HCT116 (cell line): ENCODE measurements at regions not wholly inside any gene's neighbourhood (a gene's known extent, or its start where the extent isn't known, plus 50 kb on each side); places are given as distances from the start of the nearest gene placed in this dataset.

Experiments
- ATAC-seq: fragments of 200-7000 bp; cut with Tn5 transposase; 2 replicates; pipeline ENCODE4 v1.9.1; 2020; ENCODE audit warnings: mild to moderate bottlenecking, moderate library complexity
- BruUV-seq: library from RNA; stranded (reverse); fragments of 400-500 nt; replicated peaks from 2 replicates; lab custom pipeline; 2021; lab: Mats Ljungman, UMichigan
- CTCF ChIA-PET: fragments of 300-600 bp; sonication (Branson Sonifier 250); formaldehyde crosslinking; loops from one replicate; lab custom pipeline; 2021; ENCODE audit warnings: antibody characterized with exemption; lab: Charles Lee
- POLR2A ChIA-PET: fragments of 300-600, 350-600 bp; sonication (Branson Sonifier 250); formaldehyde crosslinking; loops from one replicate; lab custom pipeline; 2021; ENCODE audit warnings: antibody characterized with exemption; lab: Charles Lee
- RAD21 ChIA-PET, 2 experiments: fragments of 300-600 bp; sonication (Branson Sonifier 250); formaldehyde crosslinking; loops; one replicate each; lab custom pipeline; 2023; ENCODE audit warnings: low total read pairs in 2 of 2; ENCODE audit not compliant: uncharacterized antibody in 2 of 2, unreplicated experiment in 2 of 2, low non-redundant PET in 1 of 2; lab: Charles Lee
- DNase-seq: peaks from one replicate; pipeline ENCODE4 v3.0.0-alpha.2; 2010; ENCODE audit warnings: low read depth, low spot score
- H2AFZ ChIP-seq: fragments of 200-600 bp; shearing (Covaris generic), sonication (generic); 2 replicates; pipeline ENCODE4 v1.6.1; 2017; ENCODE audit warnings: low read depth, mixed run types, mixed read lengths, antibody characterized with exemption, low read length; ENCODE audit not compliant: poor library complexity, severe bottlenecking
- H3K27ac ChIP-seq: 2 replicates; pipeline ENCODE4 v1.5.1; 2012; ENCODE audit warnings: low read depth, low read length
- H3K27me3 ChIP-seq: fragments of 200-600 bp; sonication (generic); 2 replicates; pipeline ENCODE4 v1.6.1; 2016; ENCODE audit warnings: mixed run types, low read length, mixed read lengths; ENCODE audit not compliant: insufficient read depth
- H3K36me3 ChIP-seq, 2 experiments: fragments of 200-500 bp in 1 of 2; fragments of 200-600 bp in 1 of 2; sonication (Bioruptor generic) in 1 of 2; sonication (generic) in 1 of 2; 2 replicates each; pipeline versions ENCODE4 v1.5.1 to v1.6.1; 2014 to 2016; ENCODE audit warnings: low read length in 2 of 2, inconsistent platforms in 1 of 2, mixed read lengths in 1 of 2, mixed run types in 1 of 2; ENCODE audit not compliant: insufficient read depth in 2 of 2, control insufficient read depth in 1 of 2
- H3K4me1 ChIP-seq, 2 experiments: fragments of 200-600 bp in 1 of 2; sonication (generic) in 1 of 2; 2 replicates each; pipeline versions ENCODE4 v1.5.1 to v1.6.1; 2012 to 2017; ENCODE audit warnings: low read length in 2 of 2, inconsistent platforms in 1 of 2, mild to moderate bottlenecking in 1 of 2, mixed read lengths in 1 of 2, mixed run types in 1 of 2, moderate library complexity in 1 of 2; ENCODE audit not compliant: insufficient read depth in 2 of 2, control insufficient read depth in 1 of 2
- H3K4me2 ChIP-seq: fragments of 200-600 bp; sonication (generic); 2 replicates; pipeline ENCODE4 v1.6.1; 2017; ENCODE audit warnings: mixed run types, low read length, mixed read lengths
- H3K4me3 ChIP-seq, 2 experiments: fragments of 200-600 bp in 1 of 2; sonication (generic) in 1 of 2; replicated peaks in 1 of 2; 2 replicates each; pipeline ENCODE4 v1.5.1; 2011 to 2016; ENCODE audit warnings: low read length in 2 of 2, control low read depth in 1 of 2, low read depth in 1 of 2, mild to moderate bottlenecking in 1 of 2, mixed read lengths in 1 of 2, mixed run types in 1 of 2
- H3K79me2 ChIP-seq: fragments of 200-600 bp; sonication (generic); 2 replicates; pipeline ENCODE4 v1.6.1; 2017; ENCODE audit warnings: mild to moderate bottlenecking, mixed run types, low read length, moderate library complexity, mixed read lengths; ENCODE audit not compliant: insufficient read depth
- H3K9ac ChIP-seq: fragments of 200-600 bp; sonication (generic); 2 replicates; pipeline ENCODE4 v1.6.1; 2016; ENCODE audit warnings: low read length, mixed read lengths
- H3K9me2 ChIP-seq: fragments of 200-600 bp; sonication (generic), shearing (Covaris generic); 2 replicates; pipeline ENCODE4 v1.6.1; 2017; ENCODE audit warnings: mixed run types, mild to moderate bottlenecking, moderate library complexity; ENCODE audit not compliant: insufficient read depth
- H3K9me3 ChIP-seq, 2 experiments: fragments of 200-500 bp in 1 of 2; fragments of 200-600 bp in 1 of 2; sonication (Bioruptor generic) in 1 of 2; sonication (generic) in 1 of 2; 2 replicates each; pipeline ENCODE4 v1.6.1; 2014 to 2017; ENCODE audit warnings: low read length in 2 of 2, mixed read lengths in 2 of 2, inconsistent platforms in 1 of 2, low read depth in 1 of 2, mild to moderate bottlenecking in 1 of 2, mixed run types in 1 of 2, moderate library complexity in 1 of 2; ENCODE audit not compliant: control insufficient read depth in 1 of 2, insufficient read depth in 1 of 2
- H4K20me1 ChIP-seq: fragments of 200-600 bp; sonication (generic), shearing (Covaris generic); 2 replicates; pipeline ENCODE4 v1.6.1; 2017; ENCODE audit warnings: mixed run types, mild to moderate bottlenecking, moderate library complexity; ENCODE audit not compliant: insufficient read depth
- CBX3 ChIP-seq: IDR thresholded peaks from 2 replicates; pipeline ENCODE4 v1.6.1; 2012; ENCODE audit warnings: low read depth
- CEBPB ChIP-seq: IDR thresholded peaks from 2 replicates; pipeline ENCODE4 v1.6.1; 2012; ENCODE audit warnings: low read depth
- EGR1 ChIP-seq: IDR thresholded peaks from 2 replicates; pipeline ENCODE4 v1.6.1; 2012; ENCODE audit warnings: low read depth
- ELF1 ChIP-seq: IDR thresholded peaks from 2 replicates; pipeline ENCODE4 v1.6.1; 2012; ENCODE audit warnings: low read depth, borderline replicate concordance
- EZH2 ChIP-seq: fragments of 200-600 bp; sonication (generic); IDR thresholded peaks from 2 replicates; pipeline ENCODE4 v1.6.1; 2017; ENCODE audit warnings: antibody characterized with exemption, mixed run types
- EZH2phosphoT487 ChIP-seq: fragments of 200-600 bp; IDR thresholded peaks from 2 replicates; pipeline ENCODE4 v1.6.1; 2018; ENCODE audit warnings: antibody characterized with exemption, borderline replicate concordance
- FOSL1 ChIP-seq: IDR thresholded peaks from 2 replicates; pipeline ENCODE4 v1.6.1; 2012; ENCODE audit warnings: low read depth
- JUND ChIP-seq: IDR thresholded peaks from 2 replicates; pipeline ENCODE4 v1.6.1; 2012
- POLR2A ChIP-seq: IDR thresholded peaks from 2 replicates; pipeline ENCODE4 v1.7.0; 2011; ENCODE audit warnings: borderline replicate concordance; ENCODE audit not compliant: insufficient read depth, insufficient read length; ENCODE audit errors: extremely low read depth
- POLR2AphosphoS5 ChIP-seq: IDR thresholded peaks from 2 replicates; pipeline ENCODE4 v1.6.1; 2011; ENCODE audit warnings: mild to moderate bottlenecking, low read depth, low read length, moderate library complexity
- SP1 ChIP-seq: IDR thresholded peaks from 2 replicates; pipeline ENCODE4 v1.6.1; 2012; ENCODE audit warnings: low read depth
- TCF7L2 ChIP-seq: IDR thresholded peaks from 2 replicates; pipeline ENCODE4 v1.7.0; 2011; ENCODE audit warnings: borderline replicate concordance, inconsistent platforms; ENCODE audit not compliant: insufficient read depth, insufficient read length; ENCODE audit errors: extremely low read depth
- YY1 ChIP-seq: IDR thresholded peaks from 2 replicates; pipeline ENCODE4 v1.6.1; 2011; ENCODE audit warnings: low read length, low read depth, moderate library complexity, mild to moderate bottlenecking; ENCODE audit not compliant: insufficient replicate concordance; ENCODE audit errors: extremely low read depth
- ZFX ChIP-seq: fragments of 450-650 bp; IDR thresholded peaks from 2 replicates; pipeline ENCODE4 v1.6.1; 2017
- ZNF274 ChIP-seq: fragments of 200-500 bp; sonication (Bioruptor generic); IDR thresholded peaks from 2 replicates; pipeline ENCODE4 v1.6.1; 2014; ENCODE audit warnings: mild to moderate bottlenecking, low read depth, low read length, inconsistent platforms
- intact Hi-C: fragments of 100-400 bp; cut with micrococcal nuclease; formaldehyde crosslinking; loops from 2 replicates; pipeline ENCODE4 v1.10.0; 2022
- TF ChIP-seq, protein P1 (sequence below): IDR thresholded peaks from 2 replicates; pipeline ENCODE4 v1.6.1; 2012
- TF ChIP-seq, protein P2 (sequence below), 3 experiments: fragments of 200-600 bp in 1 of 3; sonication (generic) in 1 of 3; IDR thresholded peaks in 2 of 3; conservative IDR thresholded peaks in 1 of 3; 2 replicates each; pipeline ENCODE4 v1.5.1; 2012 to 2017; ENCODE audit warnings: low read depth in 2 of 3, low read length in 2 of 3, antibody characterized with exemption in 1 of 3, borderline replicate concordance in 1 of 3, control low read depth in 1 of 3, mild to moderate bottlenecking in 1 of 3, mixed read lengths in 1 of 3, mixed run types in 1 of 3, moderate library complexity in 1 of 3; ENCODE audit not compliant: insufficient read depth in 1 of 3
- TF ChIP-seq, protein P3 (sequence below): IDR thresholded peaks from 2 replicates; pipeline ENCODE4 v1.6.1; 2012; ENCODE audit warnings: low read depth
- TF ChIP-seq, protein P4 (sequence below): IDR thresholded peaks from 2 replicates; pipeline ENCODE4 v1.6.1; 2012

DNA sequence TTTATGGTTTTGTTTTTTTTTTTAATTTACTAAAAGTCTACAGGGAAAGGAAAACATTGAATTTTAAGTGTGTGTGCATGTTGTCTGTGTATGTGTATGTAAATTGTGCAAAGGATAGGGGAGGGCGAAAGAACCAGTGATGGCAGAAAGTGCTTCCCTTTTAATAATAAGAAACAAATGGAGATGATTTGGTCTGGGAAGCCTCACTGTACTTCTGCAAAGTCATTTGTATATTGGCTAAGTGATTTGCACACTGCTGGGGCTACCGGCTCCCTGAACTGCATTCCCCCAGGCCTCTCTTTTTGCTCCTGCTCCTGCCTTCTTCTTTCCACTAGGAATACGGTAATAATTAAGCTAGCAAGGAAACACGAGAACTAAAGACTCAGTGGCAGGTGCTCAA is 101.2 kb downstream of the CD47 start:
- ATAC-seq, result no peak
- Histone ChIP-seq H3K27ac (no peak overlapping the region), H3K9me3 (no peaks in the 10 kb centered on the region), H3K4me2 (no peak overlapping the region), H3K27me3 (no peaks in the 10 kb centered on the region), H3K79me2 (no peaks in the 10 kb centered on the region), H2AFZ (no peak overlapping the region), H3K36me3 (no peaks in the 10 kb centered on the region), H3K9me2 (no peaks in the 10 kb centered on the region), H3K9ac (no peak overlapping the region), H4K20me1 (no peaks in the 10 kb centered on the region), H3K4me3 (no peak overlapping the region), H3K4me1 (peaks cover 0 to 26% of the 10 kb centered on the region in 2 experiments; a peak in 3 of 4 replicates)
- BruUV-seq, result no TSS peak
- RAD21 ChIA-PET, result no interaction called here
- CTCF ChIA-PET, result no interaction called here
- POLR2A ChIA-PET, result no interaction called here
- no peak for DNase-seq
- TF ChIP-seq EZH2, result no peak
- TF ChIP-seq ZNF274, result no peak
- TF ChIP-seq EZH2phosphoT487, result no peak
- no peak for TF ChIP-seq ZFX
- TF ChIP-seq POLR2AphosphoS5, result no peak
- no peak for TF ChIP-seq YY1
- TF ChIP-seq SP1, result no peak
- no peak for TF ChIP-seq CBX3
- TF ChIP-seq, protein P1, sequence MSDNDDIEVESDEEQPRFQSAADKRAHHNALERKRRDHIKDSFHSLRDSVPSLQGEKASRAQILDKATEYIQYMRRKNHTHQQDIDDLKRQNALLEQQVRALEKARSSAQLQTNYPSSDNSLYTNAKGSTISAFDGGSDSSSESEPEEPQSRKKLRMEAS, result no peak
- TF ChIP-seq FOSL1, result no peak
- no peak for TF ChIP-seq TCF7L2
- no peak for TF ChIP-seq POLR2A
- TF ChIP-seq, protein P2, sequence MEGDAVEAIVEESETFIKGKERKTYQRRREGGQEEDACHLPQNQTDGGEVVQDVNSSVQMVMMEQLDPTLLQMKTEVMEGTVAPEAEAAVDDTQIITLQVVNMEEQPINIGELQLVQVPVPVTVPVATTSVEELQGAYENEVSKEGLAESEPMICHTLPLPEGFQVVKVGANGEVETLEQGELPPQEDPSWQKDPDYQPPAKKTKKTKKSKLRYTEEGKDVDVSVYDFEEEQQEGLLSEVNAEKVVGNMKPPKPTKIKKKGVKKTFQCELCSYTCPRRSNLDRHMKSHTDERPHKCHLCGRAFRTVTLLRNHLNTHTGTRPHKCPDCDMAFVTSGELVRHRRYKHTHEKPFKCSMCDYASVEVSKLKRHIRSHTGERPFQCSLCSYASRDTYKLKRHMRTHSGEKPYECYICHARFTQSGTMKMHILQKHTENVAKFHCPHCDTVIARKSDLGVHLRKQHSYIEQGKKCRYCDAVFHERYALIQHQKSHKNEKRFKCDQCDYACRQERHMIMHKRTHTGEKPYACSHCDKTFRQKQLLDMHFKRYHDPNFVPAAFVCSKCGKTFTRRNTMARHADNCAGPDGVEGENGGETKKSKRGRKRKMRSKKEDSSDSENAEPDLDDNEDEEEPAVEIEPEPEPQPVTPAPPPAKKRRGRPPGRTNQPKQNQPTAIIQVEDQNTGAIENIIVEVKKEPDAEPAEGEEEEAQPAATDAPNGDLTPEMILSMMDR (IDR thresholded peaks at IDR 0.05 in 2 of 3, conservative IDR thresholded peaks at IDR 0.05 in 1 of 3; ENCODE audit: borderline replicate concordance in 1 of 3, insufficient read depth in 1 of 3, low read depth in 2 of 3, low read length in 2 of 3), result no peak
- TF ChIP-seq CEBPB, result no peak
- TF ChIP-seq, protein P3, sequence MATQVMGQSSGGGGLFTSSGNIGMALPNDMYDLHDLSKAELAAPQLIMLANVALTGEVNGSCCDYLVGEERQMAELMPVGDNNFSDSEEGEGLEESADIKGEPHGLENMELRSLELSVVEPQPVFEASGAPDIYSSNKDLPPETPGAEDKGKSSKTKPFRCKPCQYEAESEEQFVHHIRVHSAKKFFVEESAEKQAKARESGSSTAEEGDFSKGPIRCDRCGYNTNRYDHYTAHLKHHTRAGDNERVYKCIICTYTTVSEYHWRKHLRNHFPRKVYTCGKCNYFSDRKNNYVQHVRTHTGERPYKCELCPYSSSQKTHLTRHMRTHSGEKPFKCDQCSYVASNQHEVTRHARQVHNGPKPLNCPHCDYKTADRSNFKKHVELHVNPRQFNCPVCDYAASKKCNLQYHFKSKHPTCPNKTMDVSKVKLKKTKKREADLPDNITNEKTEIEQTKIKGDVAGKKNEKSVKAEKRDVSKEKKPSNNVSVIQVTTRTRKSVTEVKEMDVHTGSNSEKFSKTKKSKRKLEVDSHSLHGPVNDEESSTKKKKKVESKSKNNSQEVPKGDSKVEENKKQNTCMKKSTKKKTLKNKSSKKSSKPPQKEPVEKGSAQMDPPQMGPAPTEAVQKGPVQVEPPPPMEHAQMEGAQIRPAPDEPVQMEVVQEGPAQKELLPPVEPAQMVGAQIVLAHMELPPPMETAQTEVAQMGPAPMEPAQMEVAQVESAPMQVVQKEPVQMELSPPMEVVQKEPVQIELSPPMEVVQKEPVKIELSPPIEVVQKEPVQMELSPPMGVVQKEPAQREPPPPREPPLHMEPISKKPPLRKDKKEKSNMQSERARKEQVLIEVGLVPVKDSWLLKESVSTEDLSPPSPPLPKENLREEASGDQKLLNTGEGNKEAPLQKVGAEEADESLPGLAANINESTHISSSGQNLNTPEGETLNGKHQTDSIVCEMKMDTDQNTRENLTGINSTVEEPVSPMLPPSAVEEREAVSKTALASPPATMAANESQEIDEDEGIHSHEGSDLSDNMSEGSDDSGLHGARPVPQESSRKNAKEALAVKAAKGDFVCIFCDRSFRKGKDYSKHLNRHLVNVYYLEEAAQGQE, result no peak
- TF ChIP-seq JUND, result no peak
- no peak for TF ChIP-seq EGR1
- no peak for TF ChIP-seq ELF1
- TF ChIP-seq, protein P4, sequence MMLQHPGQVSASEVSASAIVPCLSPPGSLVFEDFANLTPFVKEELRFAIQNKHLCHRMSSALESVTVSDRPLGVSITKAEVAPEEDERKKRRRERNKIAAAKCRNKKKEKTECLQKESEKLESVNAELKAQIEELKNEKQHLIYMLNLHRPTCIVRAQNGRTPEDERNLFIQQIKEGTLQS, result no peak
- intact Hi-C loops, result no loop called here
